ENCODE measurements at regions not wholly inside any gene's neighbourhood (a gene's known extent, or its start where the extent isn't known, plus 50 kb on each side); places are given as distances from the start of the nearest gene placed in this dataset.
"Not testable (repeated sequence)": the region's sequence is repeated elsewhere in the genome, so short reads cannot be mapped to it uniquely, and the experiment has no call there.

- no peak overlapping the region for H3K27ac Mint-ChIP-seq
- no peaks in the 10 kb centered on the region for H3K36me3 Mint-ChIP-seq
- no peak overlapping the region for H3K4me3 Mint-ChIP-seq
- ATAC-seq, result no peak
- no peaks in the 10 kb centered on the region for H3K27me3 Mint-ChIP-seq
- no peaks in the 10 kb centered on the region for H3K4me1 Mint-ChIP-seq
- POLR2A ChIA-PET, result no interaction called here
- peaks cover 0 to 36% (median 9%) of the 10 kb centered on the region in 9 donors for H3K9me3 Mint-ChIP-seq
- DNase-seq, result no peak
Measured at GRCh38 chr12:33180918-33181317, 258.7 kb downstream of the SYT10 start.

GRCh38 chr12:33166260-33166659, 269.7 kb upstream of the PKP2 start:
- H3K27me3 Mint-ChIP-seq, POLR2A ChIA-PET, H3K4me3 Mint-ChIP-seq: not testable (repeated sequence)

GRCh38 chr12:33156042-33156441, 259.5 kb upstream of the PKP2 start:
- no peak overlapping the region for H3K4me3 Mint-ChIP-seq
- no peak overlapping the region for H3K27ac Mint-ChIP-seq
- peaks cover 0 to 4% (median 0%) of the 10 kb centered on the region in 5 donors for H3K27me3 Mint-ChIP-seq
- no peak for ATAC-seq
- H3K4me1 Mint-ChIP-seq, result no peaks in the 10 kb centered on the region
- H3K36me3 Mint-ChIP-seq, result peaks cover 0 to 12% (median 0%) of the 10 kb centered on the region in 3 donors
- peaks cover 2 to 43% (median 20%) of the 10 kb centered on the region in 9 donors for H3K9me3 Mint-ChIP-seq
- no peak for DNase-seq
- POLR2A ChIA-PET, result no interaction called here

More at GRCh38 chr12:33166260-33166659, 269.7 kb upstream of the PKP2 start:
- not testable (repeated sequence) for H3K36me3 Mint-ChIP-seq, ATAC-seq, DNase-seq, H3K27ac Mint-ChIP-seq, H3K4me1 Mint-ChIP-seq
- H3K9me3 Mint-ChIP-seq, result peaks cover 0 to 57% (median 20%) of the 10 kb centered on the region in 9 donors

GRCh38 chr12:33147292-33147691, 250.7 kb upstream of the PKP2 start:
- Mint-ChIP-seq H3K9me3 (peaks cover 0 to 52% (median 13%) of the 10 kb centered on the region in 9 donors), H3K36me3 (peaks cover 0 to 13% (median 0%) of the 10 kb centered on the region in 3 donors)
- DNase-seq, H3K4me3 Mint-ChIP-seq, H3K27me3 Mint-ChIP-seq, POLR2A ChIA-PET, H3K4me1 Mint-ChIP-seq, H3K27ac Mint-ChIP-seq, ATAC-seq: not testable (repeated sequence)

DNA sequence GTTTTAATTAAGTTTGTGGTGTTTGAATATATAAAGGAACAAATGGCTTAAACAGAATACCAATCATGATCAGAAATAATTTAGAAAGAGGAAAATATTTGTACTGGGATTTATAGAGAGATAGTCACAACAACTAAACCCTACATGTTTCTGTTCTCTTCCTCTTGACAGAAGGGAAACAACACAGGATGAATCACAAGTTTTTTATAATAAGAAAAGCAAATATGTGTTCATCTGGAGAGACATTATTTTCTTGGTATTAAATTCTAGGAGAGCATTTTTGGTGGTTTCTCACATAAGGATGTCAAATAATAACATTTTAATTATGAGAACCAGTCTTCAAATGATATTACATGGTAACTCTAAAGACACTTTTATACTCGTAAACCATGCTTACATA, 232.9 kb upstream of the PKP2 start:
- DNase-seq (no peak), ATAC-seq (no peak)
- Mint-ChIP-seq H3K27ac (no peak overlapping the region), H3K4me1 (no peaks in the 10 kb centered on the region), H3K9me3 (peaks cover 0 to 15% (median 0%) of the 10 kb centered on the region in 9 donors), H3K27me3 (no peaks in the 10 kb centered on the region), H3K4me3 (no peak overlapping the region), H3K36me3 (no peaks in the 10 kb centered on the region)
- POLR2A ChIA-PET, result no interaction called here

DNA sequence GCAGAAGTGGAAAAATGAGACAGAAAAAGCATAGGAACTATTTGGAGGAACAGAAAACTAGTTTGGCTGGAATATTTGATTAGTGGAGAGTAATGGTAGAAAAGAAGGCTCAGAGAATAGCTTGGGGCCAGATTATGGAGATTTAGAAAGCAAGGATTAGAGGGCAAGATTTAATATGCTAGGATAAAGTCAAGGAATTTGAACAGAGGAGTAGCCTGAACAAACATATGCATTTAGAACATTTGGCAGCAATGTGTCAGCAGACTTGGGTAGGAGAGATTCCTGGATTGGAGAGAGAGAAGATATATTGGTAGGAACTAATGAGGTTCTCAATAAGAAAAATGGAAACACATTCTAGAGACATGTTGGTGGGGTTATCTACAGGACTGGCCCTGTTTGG, 229.2 kb upstream of the PKP2 start:
- peaks cover 0 to 11% (median 2%) of the 10 kb centered on the region in 9 donors for H3K9me3 Mint-ChIP-seq
- ATAC-seq (no peak), DNase-seq (no peak)
- no peaks in the 10 kb centered on the region for H3K4me1 Mint-ChIP-seq
- H3K36me3 Mint-ChIP-seq, result no peaks in the 10 kb centered on the region
- no peaks in the 10 kb centered on the region for H3K27me3 Mint-ChIP-seq
- POLR2A ChIA-PET, result no interaction called here
- no peak overlapping the region for H3K4me3 Mint-ChIP-seq
- H3K27ac Mint-ChIP-seq, result no peak overlapping the region

GRCh38 chr12:33116284-33116683, 219.7 kb upstream of the PKP2 start:
- H3K27me3 Mint-ChIP-seq, result peaks cover 0 to 3% (median 0%) of the 10 kb centered on the region in 5 donors
- POLR2A ChIA-PET, result no interaction called here
- no peak overlapping the region for H3K4me3 Mint-ChIP-seq
- peaks cover 0 to 4% (median 0%) of the 10 kb centered on the region in 3 donors for H3K36me3 Mint-ChIP-seq
- peaks cover 0 to 1% (median 0%) of the 10 kb centered on the region in 4 donors for H3K4me1 Mint-ChIP-seq
- DNase-seq (no peak), ATAC-seq (no peak)
- no peak overlapping the region for H3K27ac Mint-ChIP-seq
- peaks cover 0 to 9% (median 3%) of the 10 kb centered on the region in 9 donors for H3K9me3 Mint-ChIP-seq

GRCh38 chr12:33115716-33116115, 219.1 kb upstream of the PKP2 start:
- H3K27me3 Mint-ChIP-seq, result peaks cover 0 to 3% (median 0%) of the 10 kb centered on the region in 5 donors
- H3K4me3 Mint-ChIP-seq, result no peak overlapping the region
- peaks cover 0 to 9% (median 3%) of the 10 kb centered on the region in 9 donors for H3K9me3 Mint-ChIP-seq
- H3K36me3 Mint-ChIP-seq, result peaks cover 0 to 4% (median 0%) of the 10 kb centered on the region in 3 donors
- H3K4me1 Mint-ChIP-seq, result peaks cover 0 to 1% (median 0%) of the 10 kb centered on the region in 4 donors
- no peak overlapping the region for H3K27ac Mint-ChIP-seq
- DNase-seq (no peak), ATAC-seq (no peak)
- POLR2A ChIA-PET, result no interaction called here

DNA sequence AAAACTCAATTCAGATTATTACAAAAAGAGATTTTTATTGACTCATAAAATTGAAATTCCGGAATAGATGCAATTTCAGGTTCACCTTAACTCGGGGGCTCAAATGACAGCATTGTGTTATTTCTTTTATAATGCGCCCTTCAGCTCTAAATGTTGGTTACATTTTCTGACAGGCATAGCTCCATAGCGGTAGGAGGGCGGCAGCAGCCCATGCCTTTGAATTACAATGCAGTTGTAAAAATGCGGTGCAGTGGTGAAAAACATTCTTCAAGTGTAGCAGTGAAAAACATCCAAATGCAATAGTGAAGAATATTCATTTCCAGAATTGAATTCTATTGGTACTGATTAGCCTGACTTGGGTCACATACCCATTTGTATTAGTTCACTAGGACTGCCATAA, 215.3 kb upstream of the PKP2 start:
- Mint-ChIP-seq H3K36me3 (no peaks in the 10 kb centered on the region), H3K27ac (no peak overlapping the region), H3K4me1 (no peaks in the 10 kb centered on the region), H3K9me3 (peaks cover 0 to 15% (median 4%) of the 10 kb centered on the region in 9 donors), H3K4me3 (no peak overlapping the region), H3K27me3 (peaks cover 0 to 2% (median 0%) of the 10 kb centered on the region in 5 donors)
- POLR2A ChIA-PET, result no interaction called here
- ATAC-seq (no peak), DNase-seq (no peak)

GRCh38 chr12:33107827-33108226, 211.2 kb upstream of the PKP2 start:
- H3K36me3 Mint-ChIP-seq, H3K27me3 Mint-ChIP-seq, H3K4me1 Mint-ChIP-seq, H3K4me3 Mint-ChIP-seq, POLR2A ChIA-PET, H3K27ac Mint-ChIP-seq, DNase-seq, ATAC-seq: not testable (repeated sequence)
- peaks cover 0 to 10% (median 4%) of the 10 kb centered on the region in 9 donors for H3K9me3 Mint-ChIP-seq

GRCh38 chr12:33093534-33093933, 197.0 kb upstream of the PKP2 start:
- Mint-ChIP-seq H3K27me3 (peaks cover 0 to 3% (median 0%) of the 10 kb centered on the region in 5 donors), H3K4me3 (no peak overlapping the region), H3K9me3 (peaks cover 0 to 4% (median 0%) of the 10 kb centered on the region in 9 donors), H3K4me1 (no peaks in the 10 kb centered on the region), H3K27ac (no peak overlapping the region), H3K36me3 (no peaks in the 10 kb centered on the region)
- no peak for DNase-seq
- ATAC-seq, result no peak
- POLR2A ChIA-PET, result no interaction called here

DNA sequence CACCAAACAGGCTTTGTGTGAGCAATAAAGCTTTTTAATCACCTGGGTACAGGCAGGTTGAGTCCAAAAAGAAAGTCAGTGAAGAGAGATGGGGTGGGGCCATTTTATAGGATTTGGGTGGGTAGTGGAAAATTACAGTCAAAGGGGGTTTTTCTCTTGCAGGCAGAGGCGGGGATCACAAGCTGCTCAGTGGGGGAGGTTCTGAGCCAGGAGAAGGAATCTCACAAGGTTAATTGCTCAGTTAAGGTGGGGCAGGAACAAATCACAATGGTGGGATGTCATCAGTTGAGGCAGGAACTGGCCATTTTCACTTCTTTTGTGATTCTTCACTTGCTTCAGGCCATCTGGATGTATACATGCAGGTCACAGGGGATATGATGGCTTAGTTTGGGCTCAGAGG, 191.3 kb upstream of the PKP2 start:
- H3K27ac Mint-ChIP-seq, H3K9me3 Mint-ChIP-seq, DNase-seq, H3K4me1 Mint-ChIP-seq, H3K4me3 Mint-ChIP-seq, POLR2A ChIA-PET, H3K36me3 Mint-ChIP-seq, ATAC-seq, H3K27me3 Mint-ChIP-seq: not testable (repeated sequence)

- DNase-seq, H3K4me1 Mint-ChIP-seq, H3K4me3 Mint-ChIP-seq, H3K27me3 Mint-ChIP-seq, H3K36me3 Mint-ChIP-seq, POLR2A ChIA-PET, ATAC-seq, H3K27ac Mint-ChIP-seq: not testable (repeated sequence)
- peaks cover 0 to 16% (median 10%) of the 10 kb centered on the region in 9 donors for H3K9me3 Mint-ChIP-seq
Measured at GRCh38 chr12:33076401-33076800, 179.8 kb upstream of the PKP2 start.

DNA sequence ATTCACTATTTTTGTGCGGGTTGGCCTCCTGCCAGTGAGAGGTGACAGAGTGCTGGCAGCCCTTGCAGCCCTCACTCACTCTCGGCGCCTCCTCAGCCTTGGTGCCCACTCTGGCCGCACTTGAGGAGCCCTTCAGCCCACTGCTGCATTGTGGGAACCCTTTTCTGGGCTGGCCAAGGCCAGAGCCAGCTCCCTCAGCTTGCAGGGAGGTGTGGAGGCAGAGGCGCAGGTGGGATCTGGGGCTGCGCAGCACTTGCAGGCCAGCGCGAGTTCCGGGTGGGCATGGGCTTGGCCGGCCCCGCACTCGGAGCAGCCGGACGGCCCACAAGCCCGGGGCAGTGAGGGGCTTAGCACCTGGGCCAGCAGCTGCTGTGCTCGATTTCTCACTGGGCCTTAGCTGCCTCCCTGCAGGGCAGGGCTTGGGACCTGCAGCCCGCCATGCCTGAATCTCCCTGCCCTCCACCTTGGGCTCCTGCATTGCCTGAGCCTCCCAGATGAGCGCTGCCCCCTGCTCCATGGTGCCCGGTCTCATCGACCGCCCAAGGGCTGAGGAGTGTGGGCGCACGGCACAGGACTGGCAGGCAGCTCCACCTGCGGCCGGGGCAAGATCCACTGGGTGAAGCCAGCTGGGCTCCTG, 178.7 kb upstream of the PKP2 start:
- H3K36me3 Mint-ChIP-seq, H3K27ac Mint-ChIP-seq, POLR2A ChIA-PET, ATAC-seq, H3K27me3 Mint-ChIP-seq, H3K4me3 Mint-ChIP-seq, DNase-seq, H3K4me1 Mint-ChIP-seq: not testable (repeated sequence)
- peaks cover 0 to 18% (median 10%) of the 10 kb centered on the region in 9 donors for H3K9me3 Mint-ChIP-seq

Measured in naive thymus-derived CD8-positive, alpha-beta T cell (primary cell).